ENCODE measurements at regions not wholly inside any gene's neighbourhood (a gene's known extent, or its start where the extent isn't known, plus 50 kb on each side); places are given as distances from the start of the nearest gene placed in this dataset.
"Not testable (repeated sequence)": the region's sequence is repeated elsewhere in the genome, so short reads cannot be mapped to it uniquely, and the experiment has no call there.

- H3K27me3 ChIP-seq: no peaks in the 10 kb centered on the region
- no peaks in the 10 kb centered on the region for H3K36me3 ChIP-seq
- no peak overlapping the region for H3K27ac ChIP-seq
- no peak for DNase-seq
- no peaks in the 10 kb centered on the region for H3K9me3 ChIP-seq
- no peaks in the 10 kb centered on the region for H3K4me1 ChIP-seq
- no peak for TF ChIP-seq CTCF (IDR thresholded peaks at IDR 0.05)
- no peak overlapping the region for H3K4me3 ChIP-seq
- intact Hi-C loops (cut with DNase I; ENCODE audit: low total_unique reads): no loop called here
These were observed 112.2 kb upstream of the HEY2 start for GRCh38 chr6:125637207-125637606.

- no peaks in the 10 kb centered on the region for H3K27me3 ChIP-seq
- intact Hi-C loops (cut with DNase I; ENCODE audit: low total_unique reads): no loop called here
- no peaks in the 10 kb centered on the region for H3K36me3 ChIP-seq
- no peak for DNase-seq
- no peak overlapping the region for H3K27ac ChIP-seq
- TF ChIP-seq CTCF (IDR thresholded peaks at IDR 0.05): no peak
- H3K4me1 ChIP-seq: no peaks in the 10 kb centered on the region
- no peaks in the 10 kb centered on the region for H3K9me3 ChIP-seq
- H3K4me3 ChIP-seq: no peak overlapping the region
These were observed 109.9 kb upstream of the HEY2 start for GRCh38 chr6:125639466-125640020.

- Histone ChIP-seq H3K27ac (no peak overlapping the region), H3K4me1 (no peaks in the 10 kb centered on the region), H3K4me3 (no peak overlapping the region), H3K9me3 (no peaks in the 10 kb centered on the region), H3K27me3 (no peaks in the 10 kb centered on the region), H3K36me3 (no peaks in the 10 kb centered on the region)
- no peak for DNase-seq
- no peak for TF ChIP-seq CTCF (IDR thresholded peaks at IDR 0.05)
- intact Hi-C loops (cut with DNase I; ENCODE audit: low total_unique reads): no loop called here
These were observed 108.8 kb upstream of the HEY2 start for GRCh38 chr6:125640441-125641150.

GRCh38 chr6:125643967-125644661 lies 105.3 kb upstream of the HEY2 start:
- H3K27me3 ChIP-seq; H3K4me3 ChIP-seq; intact Hi-C loops (cut with DNase I; ENCODE audit: low total_unique reads); H3K27ac ChIP-seq; H3K4me1 ChIP-seq; H3K9me3 ChIP-seq; H3K36me3 ChIP-seq; DNase-seq: not testable (repeated sequence)

- Histone ChIP-seq H3K27ac (no peak overlapping the region), H3K27me3 (no peaks in the 10 kb centered on the region), H3K9me3 (no peaks in the 10 kb centered on the region), H3K4me1 (peaks cover 0 to 16% (median 0%) of the 10 kb centered on the region in 4 donors), H3K4me3 (no peak overlapping the region), H3K36me3 (no peaks in the 10 kb centered on the region)
- intact Hi-C loops (cut with DNase I; ENCODE audit: low total_unique reads): no loop called here
- no peak for DNase-seq
- TF ChIP-seq CTCF (IDR thresholded peaks at IDR 0.05): no peak
These were observed 102.0 kb upstream of the HEY2 start for GRCh38 chr6:125647391-125647790.

- H3K4me3 ChIP-seq; H3K9me3 ChIP-seq; H3K27ac ChIP-seq; H3K27me3 ChIP-seq; DNase-seq; intact Hi-C loops (cut with DNase I; ENCODE audit: low total_unique reads); H3K36me3 ChIP-seq: not testable (repeated sequence)
- peaks cover 0 to 15% (median 0%) of the 10 kb centered on the region in 4 donors for H3K4me1 ChIP-seq
These were observed 95.7 kb upstream of the HEY2 start for GRCh38 chr6:125653752-125654151.

Data from tibial artery (tissue), 4 donors.